ENCODE measurements at regions not wholly inside any gene's neighbourhood (a gene's known extent, or its start where the extent isn't known, plus 50 kb on each side); places are given as distances from the start of the nearest gene placed in this dataset.

DNA sequence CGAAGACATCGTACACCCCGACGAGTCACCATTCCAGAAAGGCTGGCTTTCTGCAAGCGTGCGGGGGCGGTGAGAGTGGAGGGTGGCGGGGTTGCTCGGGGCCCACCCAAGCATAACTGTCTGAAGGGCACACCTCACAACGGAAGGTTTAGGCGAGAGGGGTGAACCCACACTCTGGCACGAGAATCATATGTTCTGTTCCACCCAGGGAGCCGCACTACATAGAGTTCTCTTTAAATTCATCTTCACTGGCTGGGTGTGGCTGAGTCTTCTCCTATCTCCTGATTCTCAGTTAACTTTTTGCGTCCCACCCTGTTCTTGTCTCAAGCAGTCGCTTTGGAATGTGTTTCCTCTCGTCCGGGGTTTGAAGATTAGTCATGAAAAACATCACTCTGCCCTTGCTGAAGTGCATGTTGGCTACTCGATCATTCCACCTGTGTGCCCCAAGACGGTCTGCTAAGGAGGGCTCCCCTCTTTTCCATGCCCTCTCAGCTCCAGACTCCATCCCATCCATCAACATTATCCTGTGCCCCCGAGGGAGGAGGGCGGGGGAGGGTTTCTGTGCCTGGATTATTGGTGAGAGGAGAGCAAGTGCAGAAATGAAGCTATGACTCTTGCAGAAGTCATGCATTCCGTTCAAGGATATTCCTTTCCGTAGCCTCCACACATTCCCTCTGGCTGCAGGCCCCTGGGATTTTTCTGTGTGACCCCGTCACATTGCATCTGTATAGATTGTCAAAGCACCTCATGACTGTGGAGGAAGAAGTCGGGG is 53.5 kb upstream of the CD34 start:
- TF ChIP-seq, protein P1, sequence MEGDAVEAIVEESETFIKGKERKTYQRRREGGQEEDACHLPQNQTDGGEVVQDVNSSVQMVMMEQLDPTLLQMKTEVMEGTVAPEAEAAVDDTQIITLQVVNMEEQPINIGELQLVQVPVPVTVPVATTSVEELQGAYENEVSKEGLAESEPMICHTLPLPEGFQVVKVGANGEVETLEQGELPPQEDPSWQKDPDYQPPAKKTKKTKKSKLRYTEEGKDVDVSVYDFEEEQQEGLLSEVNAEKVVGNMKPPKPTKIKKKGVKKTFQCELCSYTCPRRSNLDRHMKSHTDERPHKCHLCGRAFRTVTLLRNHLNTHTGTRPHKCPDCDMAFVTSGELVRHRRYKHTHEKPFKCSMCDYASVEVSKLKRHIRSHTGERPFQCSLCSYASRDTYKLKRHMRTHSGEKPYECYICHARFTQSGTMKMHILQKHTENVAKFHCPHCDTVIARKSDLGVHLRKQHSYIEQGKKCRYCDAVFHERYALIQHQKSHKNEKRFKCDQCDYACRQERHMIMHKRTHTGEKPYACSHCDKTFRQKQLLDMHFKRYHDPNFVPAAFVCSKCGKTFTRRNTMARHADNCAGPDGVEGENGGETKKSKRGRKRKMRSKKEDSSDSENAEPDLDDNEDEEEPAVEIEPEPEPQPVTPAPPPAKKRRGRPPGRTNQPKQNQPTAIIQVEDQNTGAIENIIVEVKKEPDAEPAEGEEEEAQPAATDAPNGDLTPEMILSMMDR (IDR thresholded peaks at IDR 0.05; ENCODE audit: poor library complexity, severe bottlenecking), result no peak
- TF ChIP-seq, protein P2, sequence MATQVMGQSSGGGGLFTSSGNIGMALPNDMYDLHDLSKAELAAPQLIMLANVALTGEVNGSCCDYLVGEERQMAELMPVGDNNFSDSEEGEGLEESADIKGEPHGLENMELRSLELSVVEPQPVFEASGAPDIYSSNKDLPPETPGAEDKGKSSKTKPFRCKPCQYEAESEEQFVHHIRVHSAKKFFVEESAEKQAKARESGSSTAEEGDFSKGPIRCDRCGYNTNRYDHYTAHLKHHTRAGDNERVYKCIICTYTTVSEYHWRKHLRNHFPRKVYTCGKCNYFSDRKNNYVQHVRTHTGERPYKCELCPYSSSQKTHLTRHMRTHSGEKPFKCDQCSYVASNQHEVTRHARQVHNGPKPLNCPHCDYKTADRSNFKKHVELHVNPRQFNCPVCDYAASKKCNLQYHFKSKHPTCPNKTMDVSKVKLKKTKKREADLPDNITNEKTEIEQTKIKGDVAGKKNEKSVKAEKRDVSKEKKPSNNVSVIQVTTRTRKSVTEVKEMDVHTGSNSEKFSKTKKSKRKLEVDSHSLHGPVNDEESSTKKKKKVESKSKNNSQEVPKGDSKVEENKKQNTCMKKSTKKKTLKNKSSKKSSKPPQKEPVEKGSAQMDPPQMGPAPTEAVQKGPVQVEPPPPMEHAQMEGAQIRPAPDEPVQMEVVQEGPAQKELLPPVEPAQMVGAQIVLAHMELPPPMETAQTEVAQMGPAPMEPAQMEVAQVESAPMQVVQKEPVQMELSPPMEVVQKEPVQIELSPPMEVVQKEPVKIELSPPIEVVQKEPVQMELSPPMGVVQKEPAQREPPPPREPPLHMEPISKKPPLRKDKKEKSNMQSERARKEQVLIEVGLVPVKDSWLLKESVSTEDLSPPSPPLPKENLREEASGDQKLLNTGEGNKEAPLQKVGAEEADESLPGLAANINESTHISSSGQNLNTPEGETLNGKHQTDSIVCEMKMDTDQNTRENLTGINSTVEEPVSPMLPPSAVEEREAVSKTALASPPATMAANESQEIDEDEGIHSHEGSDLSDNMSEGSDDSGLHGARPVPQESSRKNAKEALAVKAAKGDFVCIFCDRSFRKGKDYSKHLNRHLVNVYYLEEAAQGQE (IDR thresholded peaks at IDR 0.05; ENCODE audit: borderline replicate concordance), result no peak
